ENCODE measurements at regions not wholly inside any gene's neighbourhood (a gene's known extent, or its start where the extent isn't known, plus 50 kb on each side); places are given as distances from the start of the nearest gene placed in this dataset.

DNA sequence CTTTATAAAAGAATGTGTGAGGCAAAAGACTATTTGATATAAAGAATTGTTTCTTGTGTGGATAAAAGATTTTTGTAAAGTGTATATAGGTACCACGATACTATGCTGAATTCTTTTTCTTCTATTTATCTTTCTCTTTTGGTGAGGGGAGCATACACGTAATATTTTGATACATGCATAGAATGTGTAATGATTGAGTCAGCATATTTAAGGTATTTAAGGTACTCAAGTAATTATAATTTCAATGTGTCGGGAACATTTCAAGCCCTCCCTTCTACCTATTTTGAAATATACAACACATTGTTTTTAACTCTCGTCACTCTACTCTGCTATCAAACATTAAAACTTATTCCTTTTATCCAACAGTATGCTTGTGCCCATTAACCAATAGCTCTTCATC is 1221.6 kb upstream of the PHF14 start:
- Histone ChIP-seq H3K9me3 (ENCODE audit: low read depth) (no peaks in the 10 kb centered on the region), H3K27me3 (no peaks in the 10 kb centered on the region), H3K4me3 (no peak overlapping the region), H2AFZ (no peak overlapping the region), H4K20me1 (ENCODE audit: insufficient read depth, poor library complexity, severe bottlenecking) (no peaks in the 10 kb centered on the region), H3K79me2 (no peaks in the 10 kb centered on the region), H3K4me2 (no peak overlapping the region), H3K36me3 (replicated peaks; ENCODE audit: insufficient read depth, low read depth) (no peaks in the 10 kb centered on the region), H3K9me2 (replicated peaks; ENCODE audit: insufficient read depth) (no peaks in the 10 kb centered on the region), H3K27ac (no peak overlapping the region), H3K4me1 (ENCODE audit: insufficient read depth) (no peaks in the 10 kb centered on the region)
- 92% methylated on average over 4 of the region's 4 CpGs for WGBS (ENCODE audit: low lambda C conversion rate, missing lambda C conversion rate)
- DNase-seq (ENCODE audit: low spot score): no peak
- no peak for TF ChIP-seq EZH2phosphoT487 (IDR thresholded peaks at IDR 0.05; ENCODE audit: low read depth, severe bottlenecking, unreplicated experiment)
- TF ChIP-seq EZH2 (IDR thresholded peaks at IDR 0.05; ENCODE audit: borderline replicate concordance): no peak
- TF ChIP-seq, protein P1, sequence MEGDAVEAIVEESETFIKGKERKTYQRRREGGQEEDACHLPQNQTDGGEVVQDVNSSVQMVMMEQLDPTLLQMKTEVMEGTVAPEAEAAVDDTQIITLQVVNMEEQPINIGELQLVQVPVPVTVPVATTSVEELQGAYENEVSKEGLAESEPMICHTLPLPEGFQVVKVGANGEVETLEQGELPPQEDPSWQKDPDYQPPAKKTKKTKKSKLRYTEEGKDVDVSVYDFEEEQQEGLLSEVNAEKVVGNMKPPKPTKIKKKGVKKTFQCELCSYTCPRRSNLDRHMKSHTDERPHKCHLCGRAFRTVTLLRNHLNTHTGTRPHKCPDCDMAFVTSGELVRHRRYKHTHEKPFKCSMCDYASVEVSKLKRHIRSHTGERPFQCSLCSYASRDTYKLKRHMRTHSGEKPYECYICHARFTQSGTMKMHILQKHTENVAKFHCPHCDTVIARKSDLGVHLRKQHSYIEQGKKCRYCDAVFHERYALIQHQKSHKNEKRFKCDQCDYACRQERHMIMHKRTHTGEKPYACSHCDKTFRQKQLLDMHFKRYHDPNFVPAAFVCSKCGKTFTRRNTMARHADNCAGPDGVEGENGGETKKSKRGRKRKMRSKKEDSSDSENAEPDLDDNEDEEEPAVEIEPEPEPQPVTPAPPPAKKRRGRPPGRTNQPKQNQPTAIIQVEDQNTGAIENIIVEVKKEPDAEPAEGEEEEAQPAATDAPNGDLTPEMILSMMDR (IDR thresholded peaks at IDR 0.05; ENCODE audit: poor library complexity): no peak

DNA sequence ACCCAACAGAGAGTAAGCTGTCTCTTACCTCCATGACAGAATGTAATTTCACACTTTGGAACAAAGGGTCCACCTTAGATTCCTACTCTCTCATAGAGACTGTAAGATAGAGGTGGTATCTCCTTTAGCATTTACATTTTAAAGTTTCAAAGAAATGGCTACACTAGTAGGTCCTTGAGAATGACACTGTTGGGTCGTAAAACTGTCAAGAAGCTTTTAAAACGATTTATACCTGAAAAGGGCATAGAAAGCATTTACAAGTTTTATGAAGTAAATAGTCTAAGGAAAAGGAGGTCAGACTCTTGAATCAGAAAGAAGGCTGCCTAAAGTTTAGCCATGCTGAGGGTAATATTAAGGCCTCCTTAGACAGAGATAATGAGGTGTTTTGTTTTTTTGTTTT is 1212.4 kb upstream of the PHF14 start:
- no peak for DNase-seq (ENCODE audit: low spot score)
- Histone ChIP-seq H3K79me2 (no peaks in the 10 kb centered on the region), H3K9me2 (replicated peaks; ENCODE audit: insufficient read depth) (no peaks in the 10 kb centered on the region), H3K27me3 (no peaks in the 10 kb centered on the region), H2AFZ (no peak overlapping the region), H3K4me1 (ENCODE audit: insufficient read depth) (no peaks in the 10 kb centered on the region), H4K20me1 (ENCODE audit: insufficient read depth, poor library complexity, severe bottlenecking) (no peaks in the 10 kb centered on the region), H3K27ac (no peak overlapping the region), H3K9me3 (ENCODE audit: low read depth) (no peaks in the 10 kb centered on the region), H3K36me3 (replicated peaks; ENCODE audit: insufficient read depth, low read depth) (no peaks in the 10 kb centered on the region), H3K4me2 (no peak overlapping the region), H3K4me3 (no peak overlapping the region)
- TF ChIP-seq, protein P1 (IDR thresholded peaks at IDR 0.05; ENCODE audit: poor library complexity): no peak
- WGBS (ENCODE audit: low lambda C conversion rate, missing lambda C conversion rate): 56% methylated on average over 2 of the region's 2 CpGs

DNA sequence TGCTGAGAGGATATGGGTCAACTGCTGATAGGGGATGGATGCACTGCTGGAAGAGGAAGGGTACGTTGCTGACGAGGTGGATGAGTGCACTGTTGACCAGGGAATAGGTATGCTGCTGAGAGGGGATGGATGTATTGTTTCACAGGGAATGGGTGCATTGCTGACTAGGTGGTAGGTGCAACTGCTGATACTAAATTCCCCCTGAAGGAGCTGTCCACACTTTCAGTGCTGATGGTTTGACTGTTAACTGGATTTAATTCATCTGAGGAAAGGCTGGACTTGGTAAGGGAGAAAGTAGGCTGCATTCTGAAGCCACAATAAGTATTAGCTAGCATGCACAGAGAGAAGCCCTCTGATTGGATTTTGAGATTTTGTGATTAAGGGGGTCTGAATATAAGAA is 1196.8 kb upstream of the PHF14 start:
- WGBS (ENCODE audit: low lambda C conversion rate, missing lambda C conversion rate): 93% methylated on average over 2 of the region's 2 CpGs
- Histone ChIP-seq H3K36me3 (replicated peaks; ENCODE audit: insufficient read depth, low read depth) (no peaks in the 10 kb centered on the region), H3K27ac (no peak overlapping the region), H3K9me2 (replicated peaks; ENCODE audit: insufficient read depth) (no peaks in the 10 kb centered on the region), H3K4me3 (no peak overlapping the region), H3K4me2 (no peak overlapping the region), H3K27me3 (no peaks in the 10 kb centered on the region), H4K20me1 (ENCODE audit: insufficient read depth, poor library complexity, severe bottlenecking) (no peaks in the 10 kb centered on the region), H2AFZ (no peak overlapping the region), H3K9me3 (ENCODE audit: low read depth) (no peaks in the 10 kb centered on the region), H3K4me1 (ENCODE audit: insufficient read depth) (no peaks in the 10 kb centered on the region), H3K79me2 (no peaks in the 10 kb centered on the region)
- DNase-seq (ENCODE audit: low spot score): peak; percentile 6
- TF ChIP-seq EZH2phosphoT487 (IDR thresholded peaks at IDR 0.05; ENCODE audit: low read depth, severe bottlenecking, unreplicated experiment) (no peak), EZH2 (IDR thresholded peaks at IDR 0.05; ENCODE audit: borderline replicate concordance) (no peak)
- TF ChIP-seq, protein P1 (IDR thresholded peaks at IDR 0.05; ENCODE audit: poor library complexity): no peak

DNA sequence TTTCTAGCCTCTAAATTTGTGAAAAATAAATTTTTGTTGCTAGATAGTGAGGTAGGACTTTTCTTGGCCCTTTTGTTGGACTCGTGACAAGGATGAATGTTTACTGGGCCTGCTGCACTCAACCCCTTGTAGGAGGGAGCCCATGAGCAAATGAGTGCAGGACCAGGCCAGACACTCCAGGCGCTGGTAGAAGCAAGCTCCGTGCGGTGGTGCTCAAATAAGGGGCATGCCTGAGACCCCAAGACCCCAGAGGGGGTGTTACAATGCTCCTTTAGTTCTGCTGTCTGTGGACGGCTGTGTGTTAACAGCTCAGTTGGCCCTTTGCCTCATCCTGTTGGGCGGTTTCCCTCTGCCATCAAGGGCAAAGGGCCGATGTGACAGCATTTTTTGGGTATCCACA is 1195.3 kb upstream of the PHF14 start:
- no peaks in the 10 kb centered on the region for H3K4me1 ChIP-seq (ENCODE audit: insufficient read depth)
- H3K27me3 ChIP-seq: no peaks in the 10 kb centered on the region
- no peak overlapping the region for H3K27ac ChIP-seq
- no peaks in the 10 kb centered on the region for H3K36me3 ChIP-seq (replicated peaks; ENCODE audit: insufficient read depth, low read depth)
- no peaks in the 10 kb centered on the region for H3K79me2 ChIP-seq
- no peaks in the 10 kb centered on the region for H4K20me1 ChIP-seq (ENCODE audit: insufficient read depth, poor library complexity, severe bottlenecking)
- H2AFZ ChIP-seq: no peak overlapping the region
- no peak overlapping the region for H3K4me3 ChIP-seq
- 87% methylated on average over 7 of the region's 7 CpGs for WGBS (ENCODE audit: low lambda C conversion rate, missing lambda C conversion rate)
- H3K9me2 ChIP-seq (replicated peaks; ENCODE audit: insufficient read depth): no peaks in the 10 kb centered on the region
- no peak for DNase-seq (ENCODE audit: low spot score)
- H3K4me2 ChIP-seq: no peak overlapping the region
- TF ChIP-seq EZH2 (IDR thresholded peaks at IDR 0.05; ENCODE audit: borderline replicate concordance) (no peak), EZH2phosphoT487 (IDR thresholded peaks at IDR 0.05; ENCODE audit: low read depth, severe bottlenecking, unreplicated experiment) (no peak)
- TF ChIP-seq, protein P1 (IDR thresholded peaks at IDR 0.05; ENCODE audit: poor library complexity): no peak
- H3K9me3 ChIP-seq (ENCODE audit: low read depth): no peaks in the 10 kb centered on the region

All from hepatocyte (in vitro differentiated cells).